H1 (cell line): ENCODE measurements at regions not wholly inside any gene's neighbourhood (a gene's known extent, or its start where the extent isn't known, plus 50 kb on each side); places are given as distances from the start of the nearest gene placed in this dataset.

Experiments used
- CTCF ChIA-PET: fragments of 300-600 bp; sonication (Branson Sonifier 250); formaldehyde crosslinking; loops from one replicate; lab custom pipeline; 2021; ENCODE audit not compliant: partially characterized antibody; lab: Charles Lee
- POLR2A ChIA-PET: fragments of 300-600 bp; sonication (Branson Sonifier 250); formaldehyde crosslinking; loops from one replicate; lab custom pipeline; 2021; ENCODE audit warnings: inconsistent platforms; ENCODE audit not compliant: partially characterized antibody; lab: Charles Lee
- DNase-seq, 2 experiments: peaks; one replicate each; pipeline versions ENCODE4 v3.0.0 to v3.0.0-alpha.2; 2010 to 2022; ENCODE audit warnings: low spot score in 2 of 2, low read depth in 1 of 2, mixed read lengths in 1 of 2
- FAIRE-seq: peaks from 2 replicates; lab custom pipeline; 2011; peaks lifted over from hg19 to GRCh38; lab: Jason Lieb, UNC
- H2AFZ ChIP-seq: 2 replicates; pipeline ENCODE4 v1.8.1; 2012; ENCODE audit warnings: low read length, inconsistent platforms
- H2AK5ac ChIP-seq: 2 replicates; pipeline ENCODE4 v1.6.1; 2013; ENCODE audit warnings: low read depth, low read length
- H2BK120ac ChIP-seq: replicated peaks from 2 replicates; pipeline ENCODE3; 2013; ENCODE audit warnings: low read depth, low read length, inconsistent platforms
- H2BK12ac ChIP-seq: 2 replicates; pipeline ENCODE4 v1.6.1; 2013; ENCODE audit warnings: low read depth, low read length
- H2BK15ac ChIP-seq: 2 replicates; pipeline ENCODE4 v1.6.1; 2013; ENCODE audit warnings: low read length
- H2BK20ac ChIP-seq: 2 replicates; pipeline ENCODE4 v1.6.1; 2013; ENCODE audit warnings: low read length
- H2BK5ac ChIP-seq: 2 replicates; pipeline ENCODE4 v1.6.1; 2013; ENCODE audit warnings: low read depth, low read length
- H3K14ac ChIP-seq: 2 replicates; pipeline ENCODE4 v1.6.1; 2013; ENCODE audit warnings: inconsistent platforms; ENCODE audit not compliant: insufficient read length
- H3K18ac ChIP-seq: 2 replicates; pipeline ENCODE4 v1.6.1; 2013; ENCODE audit warnings: low read length; ENCODE audit errors: extremely low read depth
- H3K23ac ChIP-seq: 2 replicates; pipeline ENCODE4 v1.6.1; 2013; ENCODE audit warnings: inconsistent platforms; ENCODE audit not compliant: insufficient read length
- H3K23me2 ChIP-seq: 2 replicates; pipeline ENCODE4 v1.6.1; 2013; ENCODE audit warnings: low read depth, low read length
- H3K27ac ChIP-seq: 2 replicates; pipeline ENCODE4 v1.6.1; 2011; ENCODE audit warnings: low read depth, low read length, inconsistent platforms
- H3K27me3 ChIP-seq, 4 experiments: replicated peaks in 1 of 4; 1 replicate in 1 of 4; 2 replicates in 3 of 4; pipeline versions ENCODE4 v1.6.1 to v1.8.1; 2011 to 2013; ENCODE audit warnings: low read length in 3 of 4, mild to moderate bottlenecking in 3 of 4, inconsistent platforms in 2 of 4, mixed read lengths in 2 of 4, moderate library complexity in 1 of 4; ENCODE audit not compliant: control insufficient read depth in 3 of 4, insufficient read depth in 3 of 4; ENCODE audit errors: extremely low read depth in 1 of 4
- H3K36me3 ChIP-seq, 4 experiments: 2 replicates each; pipeline versions ENCODE4 v1.6.1 to v1.8.1; 2011 to 2013; ENCODE audit warnings: mild to moderate bottlenecking in 4 of 4, low read length in 3 of 4, moderate library complexity in 2 of 4, control low read depth in 1 of 4, inconsistent platforms in 1 of 4; ENCODE audit not compliant: insufficient read depth in 4 of 4, control insufficient read depth in 2 of 4
- H3K4ac ChIP-seq: replicated peaks from 2 replicates; pipeline ENCODE3; 2013; ENCODE audit warnings: low read length, low read depth, mixed read lengths, inconsistent platforms; ENCODE audit not compliant: insufficient read length
- H3K4me1 ChIP-seq, 4 experiments: replicated peaks in 1 of 4; 1 replicate in 1 of 4; 2 replicates in 3 of 4; pipeline versions ENCODE4 v1.6.1 to v1.8.1; 2011 to 2013; ENCODE audit warnings: low read length in 3 of 4, inconsistent platforms in 2 of 4, mixed read lengths in 1 of 4; ENCODE audit not compliant: insufficient read depth in 4 of 4, control insufficient read depth in 3 of 4
- H3K4me2 ChIP-seq, 2 experiments: 2 replicates each; pipeline versions ENCODE4 v1.6.1 to v1.8.1; 2011 to 2013; ENCODE audit warnings: low read depth in 2 of 2, low read length in 2 of 2, control low read depth in 1 of 2, inconsistent platforms in 1 of 2, mild to moderate bottlenecking in 1 of 2; ENCODE audit not compliant: insufficient read depth in 1 of 2
- H3K4me3 ChIP-seq, 4 experiments: fragments of 200-600, 300-600 bp in 1 of 4; sonication (generic), shearing (Covaris generic), sonication (Bioruptor Twin) in 1 of 4; 2 replicates each; pipeline versions ENCODE4 v1.5.1 to v1.8.1; 2011 to 2016; ENCODE audit warnings: low read length in 4 of 4, low read depth in 3 of 4, control low read depth in 2 of 4, inconsistent platforms in 2 of 4, mild to moderate bottlenecking in 2 of 4, mixed read lengths in 1 of 4, moderate library complexity in 1 of 4; ENCODE audit not compliant: insufficient read depth in 2 of 4; ENCODE audit errors: extremely low read depth in 1 of 4
- H3K56ac ChIP-seq: replicated peaks from 2 replicates; pipeline ENCODE3; 2013; ENCODE audit warnings: low read depth, mild to moderate bottlenecking, mixed read lengths, low read length, inconsistent platforms; ENCODE audit not compliant: insufficient read length
- H3K79me1 ChIP-seq: 2 replicates; pipeline ENCODE4 v1.6.1; 2013; ENCODE audit warnings: low read depth, low read length, control low read depth
- H3K79me2 ChIP-seq, 2 experiments: 2 replicates each; pipeline versions ENCODE4 v1.6.1 to v1.8.1; 2012 to 2013; ENCODE audit warnings: low read length in 2 of 2, mild to moderate bottlenecking in 2 of 2, inconsistent platforms in 1 of 2; ENCODE audit not compliant: insufficient read depth in 2 of 2, control insufficient read depth in 1 of 2
- H3K9ac ChIP-seq, 4 experiments: replicated peaks in 1 of 4; 1 replicate in 1 of 4; 2 replicates in 3 of 4; pipeline versions ENCODE4 v1.6.1 to v1.8.1; 2011 to 2013; ENCODE audit warnings: low read depth in 3 of 4, low read length in 3 of 4, control low read depth in 2 of 4, mild to moderate bottlenecking in 2 of 4, moderate library complexity in 2 of 4, inconsistent platforms in 1 of 4; ENCODE audit errors: extremely low read depth in 1 of 4
- H3K9me3 ChIP-seq, 2 experiments: 2 replicates each; pipeline versions ENCODE4 v1.6.1 to v1.8.1; 2012 to 2013; ENCODE audit warnings: mild to moderate bottlenecking in 2 of 2, moderate library complexity in 2 of 2, control low read depth in 1 of 2, inconsistent platforms in 1 of 2, low read depth in 1 of 2, low read length in 1 of 2, mixed read lengths in 1 of 2; ENCODE audit not compliant: insufficient read depth in 2 of 2
- H4K20me1 ChIP-seq, 2 experiments: replicated peaks in 1 of 2; 2 replicates each; pipeline versions ENCODE3 to v1.8.1; 2011 to 2013; ENCODE audit warnings: inconsistent platforms in 2 of 2, low read length in 2 of 2, mild to moderate bottlenecking in 1 of 2; ENCODE audit not compliant: insufficient read depth in 2 of 2, control insufficient read depth in 1 of 2
- H4K5ac ChIP-seq: 2 replicates; pipeline ENCODE4 v1.6.1; 2013; ENCODE audit warnings: low read length, low read depth, mixed read lengths, inconsistent platforms; ENCODE audit not compliant: insufficient read length
- H4K8ac ChIP-seq: 2 replicates; pipeline ENCODE4 v1.8.0; 2013; ENCODE audit warnings: mild to moderate bottlenecking, moderate library complexity, low read length, inconsistent platforms; ENCODE audit not compliant: insufficient read depth; ENCODE audit errors: extremely low read depth
- H4K91ac ChIP-seq: replicated peaks from 2 replicates; pipeline ENCODE3; 2013; ENCODE audit warnings: low read length, mixed read lengths, inconsistent platforms; ENCODE audit not compliant: insufficient read length
- CREB1 ChIP-seq: IDR thresholded peaks from 2 replicates; pipeline ENCODE4 v1.6.1; 2012; ENCODE audit warnings: inconsistent platforms
- WGBS, 2 experiments: shearing (Covaris generic) in 1 of 2; methylation state at CpG; one replicate each; pipeline versions ENCODE4 v1.1.6 to v1.1.7; 2013 to 2015; ENCODE audit warnings: low lambda C conversion rate in 2 of 2, mixed read lengths in 2 of 2, inconsistent platforms in 1 of 2, low coverage in 1 of 2, missing lambda C conversion rate in 1 of 2; ENCODE audit not compliant: insufficient replicate concordance in 2 of 2, insufficient coverage in 1 of 2, insufficient read length in 1 of 2; ENCODE audit errors: extremely low coverage in 1 of 2, missing lambda C conversion rate in 1 of 2; 5-methylcytosine and 5-hydroxymethylcytosine counted together
- TF ChIP-seq, protein P1 (sequence below): IDR thresholded peaks from 2 replicates; pipeline ENCODE4 v1.6.1; 2012; ENCODE audit warnings: inconsistent platforms

DNA sequence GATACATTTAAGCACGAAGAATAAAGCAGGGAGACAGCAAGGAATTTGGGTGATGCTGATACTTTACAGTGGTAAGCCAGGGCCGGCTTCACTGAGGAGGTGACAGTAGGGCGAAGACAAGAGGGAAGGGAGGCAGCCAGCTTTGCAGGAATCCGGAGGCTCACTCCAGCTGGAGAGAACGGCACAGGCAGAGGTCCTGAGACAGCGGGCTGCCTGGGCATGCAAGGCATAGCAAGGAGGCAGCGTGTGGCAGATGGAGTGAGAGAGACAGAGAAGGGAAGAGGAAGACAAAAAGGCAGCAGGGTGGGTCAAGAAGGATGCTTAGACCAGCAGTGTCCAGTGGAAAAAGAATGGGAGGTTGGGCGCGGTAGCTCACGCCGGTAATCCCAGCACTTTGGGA, 83.2 kb upstream of the WASF3 start:
- Histone ChIP-seq H3K9me3 (no peaks in the 10 kb centered on the region), H3K14ac (no peak overlapping the region), H3K4me1 (peaks cover 5 to 20% (median 12%) of the 10 kb centered on the region in 4 experiments), H2BK12ac (peak overlapping the region; percentile 98; the same call in 1 of the 2 replicates), H3K4ac (peak overlapping the region; percentile 87), H3K4me2 (no peak overlapping the region; a peak in 1 of 4 replicates), H2BK15ac (peak overlapping the region; percentile 98), H3K23me2 (peaks cover 8% of the 10 kb centered on the region; the same call in 1 of the 2 replicates), H3K79me1 (no peaks in the 10 kb centered on the region), H2AK5ac (peak overlapping the region; percentile 75; the same call in 1 of the 2 replicates), H3K56ac (no peak overlapping the region), H3K36me3 (no peaks in the 10 kb centered on the region), H4K5ac (no peak overlapping the region), H4K20me1 (no peaks in the 10 kb centered on the region), H2BK20ac (peak overlapping the region; percentile 72; the same call in 1 of the 2 replicates), H3K9ac (no peak overlapping the region), H2BK5ac (peak overlapping the region; percentile 90; the same call in 1 of the 2 replicates), H3K27ac (no peak overlapping the region), H3K4me3 (no peak overlapping the region), H3K23ac (no peak overlapping the region), H4K91ac (peak overlapping the region; percentile 98), H2BK120ac (peak overlapping the region; percentile 81), H3K79me2 (no peaks in the 10 kb centered on the region), H3K27me3 (no peaks in the 10 kb centered on the region), H3K18ac (peak overlapping the region; percentile 51), H2AFZ (no peak overlapping the region), H4K8ac (no peak overlapping the region)
- WGBS, 2 experiments = 84% methylated on average over 11 of the region's 11 CpGs; no CpG with 5 or more reads in 1 of the 2 experiments
- no peak for TF ChIP-seq CREB1
- TF ChIP-seq, protein P1, sequence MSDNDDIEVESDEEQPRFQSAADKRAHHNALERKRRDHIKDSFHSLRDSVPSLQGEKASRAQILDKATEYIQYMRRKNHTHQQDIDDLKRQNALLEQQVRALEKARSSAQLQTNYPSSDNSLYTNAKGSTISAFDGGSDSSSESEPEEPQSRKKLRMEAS = no peak
- CTCF ChIA-PET = interaction anchor here (0.6 to 16.0 kb wide), 10 partner anchors 9 to 289 kb away, joined by 3 to 168 read pairs (median 4); no protein-coding TSS in a partner anchor
- FAIRE-seq (no peak), DNase-seq (no peak)
- POLR2A ChIA-PET = no interaction called here
